Transverse colon (tissue), 3 donors: ENCODE measurements at regions not wholly inside any gene's neighbourhood (a gene's known extent, or its start where the extent isn't known, plus 50 kb on each side); places are given as distances from the start of the nearest gene placed in this dataset.

Experiments used
- POLR2A ChIP-seq: fragments of 450-650 bp; IDR thresholded peaks from one replicate; pipeline ENCODE4 v1.6.1; 2016; ENCODE audit warnings: antibody characterized with exemption, mild to moderate bottlenecking, moderate library complexity
- TF ChIP-seq, protein P1 (sequence below), 5 experiments: fragments of 200-600 bp in 3 of 5; fragments of 450-650 bp in 2 of 5; sonication (generic) in 3 of 5; IDR thresholded peaks; 1 replicate in 2 of 5; 2 replicates in 3 of 5; pipeline ENCODE4 v1.5.1; 2016 to 2017; ENCODE audit warnings: antibody characterized with exemption in 5 of 5, inconsistent platforms in 3 of 5, mild to moderate bottlenecking in 2 of 5, moderate library complexity in 1 of 5

DNA sequence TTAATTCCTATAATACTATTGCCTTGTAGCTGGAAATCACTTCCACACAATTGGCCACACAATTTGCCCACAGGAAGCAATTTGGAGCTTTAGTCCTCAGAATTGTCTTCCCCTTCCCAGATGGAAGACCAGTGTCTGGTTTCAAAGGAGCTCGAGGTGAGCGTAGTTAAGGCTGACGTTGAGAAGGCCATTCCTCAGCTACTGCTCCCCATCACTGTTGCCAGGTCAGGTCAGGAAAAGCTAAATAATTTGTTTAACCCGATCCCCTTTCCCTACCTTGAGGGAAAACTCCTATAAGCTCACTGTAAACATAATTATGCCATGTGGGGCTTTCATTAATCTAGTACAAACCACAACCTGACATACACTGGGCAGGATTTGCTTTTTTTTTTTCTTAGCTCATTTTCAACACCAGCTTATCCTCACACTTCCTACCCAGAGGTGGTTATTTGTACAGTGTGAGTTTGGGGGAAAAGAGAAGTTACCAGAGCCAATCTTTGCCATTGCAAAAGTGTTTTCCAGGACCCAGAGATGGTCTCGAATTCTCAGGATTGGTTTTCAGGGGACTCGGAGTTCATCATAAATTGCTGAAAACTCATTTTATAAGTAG lies 242.7 kb downstream of the CLIC5 start:
- no peak for TF ChIP-seq POLR2A
- TF ChIP-seq, protein P1, sequence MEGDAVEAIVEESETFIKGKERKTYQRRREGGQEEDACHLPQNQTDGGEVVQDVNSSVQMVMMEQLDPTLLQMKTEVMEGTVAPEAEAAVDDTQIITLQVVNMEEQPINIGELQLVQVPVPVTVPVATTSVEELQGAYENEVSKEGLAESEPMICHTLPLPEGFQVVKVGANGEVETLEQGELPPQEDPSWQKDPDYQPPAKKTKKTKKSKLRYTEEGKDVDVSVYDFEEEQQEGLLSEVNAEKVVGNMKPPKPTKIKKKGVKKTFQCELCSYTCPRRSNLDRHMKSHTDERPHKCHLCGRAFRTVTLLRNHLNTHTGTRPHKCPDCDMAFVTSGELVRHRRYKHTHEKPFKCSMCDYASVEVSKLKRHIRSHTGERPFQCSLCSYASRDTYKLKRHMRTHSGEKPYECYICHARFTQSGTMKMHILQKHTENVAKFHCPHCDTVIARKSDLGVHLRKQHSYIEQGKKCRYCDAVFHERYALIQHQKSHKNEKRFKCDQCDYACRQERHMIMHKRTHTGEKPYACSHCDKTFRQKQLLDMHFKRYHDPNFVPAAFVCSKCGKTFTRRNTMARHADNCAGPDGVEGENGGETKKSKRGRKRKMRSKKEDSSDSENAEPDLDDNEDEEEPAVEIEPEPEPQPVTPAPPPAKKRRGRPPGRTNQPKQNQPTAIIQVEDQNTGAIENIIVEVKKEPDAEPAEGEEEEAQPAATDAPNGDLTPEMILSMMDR (IDR thresholded peaks at IDR 0.05): no peak
